ENCODE measurements at regions not wholly inside any gene's neighbourhood (a gene's known extent, or its start where the extent isn't known, plus 50 kb on each side); places are given as distances from the start of the nearest gene placed in this dataset.
"Not testable (repeated sequence)": the region's sequence is repeated elsewhere in the genome, so short reads cannot be mapped to it uniquely, and the experiment has no call there.

DNA sequence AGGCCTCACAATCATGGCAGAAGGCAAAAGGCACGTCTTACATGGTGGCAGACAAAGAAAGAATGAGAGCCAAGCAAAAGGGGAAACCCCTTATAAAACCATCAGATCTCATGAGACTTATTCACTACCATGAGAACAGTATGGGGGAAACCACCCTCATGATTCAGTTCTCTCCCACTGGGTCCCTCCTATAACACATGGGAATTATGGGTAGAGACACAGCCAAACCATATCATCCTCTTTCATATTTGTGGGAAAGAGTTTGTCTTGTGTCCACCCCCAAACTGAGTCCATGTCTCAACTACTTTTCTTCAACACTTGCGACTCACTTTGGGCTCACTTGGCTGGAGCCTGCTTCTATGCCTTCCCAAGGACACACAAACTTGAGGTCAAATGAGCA lies 162.5 kb downstream of the TTC8 start:
- BruUV-seq (replicated peaks); RAD21 ChIA-PET (ENCODE audit: unreplicated experiment); H4K20me1 ChIP-seq (ENCODE audit: control insufficient read depth, insufficient read depth); FAIRE-seq; H3K36me3 ChIP-seq (ENCODE audit: control insufficient read depth in 2 of 2, insufficient read depth in 2 of 2, low read length in 1 of 2); H3K79me2 ChIP-seq (ENCODE audit: control insufficient read depth, insufficient read depth, low read length); H3K27me3 ChIP-seq (replicated peaks in 1 of 2; ENCODE audit: control insufficient read depth in 2 of 2, insufficient read depth in 2 of 2, low read length in 1 of 2); POLR2A ChIA-PET; H3K9me3 ChIP-seq (replicated peaks; ENCODE audit: control insufficient read depth, insufficient read depth, low read length); H3K27ac ChIP-seq (ENCODE audit: control insufficient read depth, insufficient read depth); H2AFZ ChIP-seq (ENCODE audit: control insufficient read depth, low read depth, low read length); intact Hi-C loops (cut with micrococcal nuclease; ENCODE audit: unreplicated experiment); H3K4me1 ChIP-seq (ENCODE audit: control insufficient read depth, insufficient read depth, low read length); ATAC-seq; SMC1A ChIA-PET (ENCODE audit: uncharacterized antibody, unreplicated experiment); H3K4me2 ChIP-seq (ENCODE audit: control insufficient read depth, insufficient read depth); H3K9ac ChIP-seq (ENCODE audit: control insufficient read depth, insufficient read depth, low read length); in situ Hi-C loops (cut with MboI); DNase-seq (ENCODE audit: low read depth, low spot score); CTCF ChIA-PET; H3K4me3 ChIP-seq: not testable (repeated sequence)
- WGBS (ENCODE audit: insufficient coverage, insufficient replicate concordance, low lambda C conversion rate, missing lambda C conversion rate): 3% methylated on average over 2 of the region's 2 CpGs

DNA sequence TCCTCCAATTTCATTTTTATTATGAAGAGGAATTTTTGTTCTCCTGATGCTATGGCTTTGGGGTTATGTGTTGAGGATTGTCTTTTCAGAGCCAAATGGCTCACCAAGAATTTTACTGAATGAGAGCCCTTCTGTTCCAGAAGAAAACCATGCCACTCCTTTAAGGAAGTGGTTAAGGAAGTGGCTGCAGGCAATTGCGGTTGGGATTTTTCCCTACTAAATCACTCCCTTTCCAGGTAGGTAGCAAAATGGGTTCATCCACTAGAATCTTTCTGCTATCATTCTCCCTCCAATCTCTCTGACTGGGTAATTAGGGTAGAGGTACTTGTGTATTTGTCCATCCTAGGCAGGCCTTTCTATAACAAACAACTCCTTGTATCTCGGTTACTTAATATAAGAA lies 163.1 kb downstream of the TTC8 start:
- ChIA-PET SMC1A (ENCODE audit: uncharacterized antibody, unreplicated experiment) (no interaction called here), CTCF (no interaction called here), POLR2A (no interaction called here), RAD21 (ENCODE audit: unreplicated experiment) (no interaction called here)
- Histone ChIP-seq H3K27ac (ENCODE audit: control insufficient read depth, insufficient read depth) (no peak overlapping the region), H3K4me2 (ENCODE audit: control insufficient read depth, insufficient read depth) (no peak overlapping the region), H3K9me3 (replicated peaks; ENCODE audit: control insufficient read depth, insufficient read depth, low read length) (peaks cover 3% of the 10 kb centered on the region; the same call in 1 of the 3 replicates), H3K4me3 (no peak overlapping the region), H3K36me3 (ENCODE audit: control insufficient read depth in 2 of 2, insufficient read depth in 2 of 2, low read length in 1 of 2) (no peaks in the 10 kb centered on the region), H4K20me1 (ENCODE audit: control insufficient read depth, insufficient read depth) (no peaks in the 10 kb centered on the region), H3K4me1 (ENCODE audit: control insufficient read depth, insufficient read depth, low read length) (no peaks in the 10 kb centered on the region), H3K9ac (ENCODE audit: control insufficient read depth, insufficient read depth, low read length) (no peak overlapping the region), H3K27me3 (replicated peaks in 1 of 2; ENCODE audit: control insufficient read depth in 2 of 2, insufficient read depth in 2 of 2, low read length in 1 of 2) (no peaks in the 10 kb centered on the region), H3K79me2 (ENCODE audit: control insufficient read depth, insufficient read depth, low read length) (no peaks in the 10 kb centered on the region), H2AFZ (ENCODE audit: control insufficient read depth, low read depth, low read length) (no peak overlapping the region)
- intact Hi-C loops (cut with micrococcal nuclease; ENCODE audit: unreplicated experiment) (no loop called here), in situ Hi-C loops (cut with MboI) (no loop called here)
- whole genome bisulfite sequencing (ENCODE audit: insufficient coverage, insufficient replicate concordance, low lambda C conversion rate, missing lambda C conversion rate): 50% methylated on average over 2 of the region's 2 CpGs
- no TSS peak for BruUV-seq (replicated peaks)
- FAIRE-seq (no peak), ATAC-seq (no peak), DNase-seq (ENCODE audit: low read depth, low spot score) (no peak)
- TF ChIP-seq ZBTB4 (CRISPR knock-in tag; IDR thresholded peaks at IDR 0.05) (no peak), RAD21 (IDR thresholded peaks at IDR 0.05; ENCODE audit: insufficient read depth, low read depth, low read length) (no peak), PKNOX1 (IDR thresholded peaks at IDR 0.05) (no peak), ZNF24 (IDR thresholded peaks at IDR 0.05) (no peak), ZNF217 (IDR thresholded peaks at IDR 0.05) (no peak), NFIC (IDR thresholded peaks at IDR 0.05; ENCODE audit: low read depth, low read length) (no peak), FOXK2 (IDR thresholded peaks at IDR 0.05) (no peak), GATAD2B (conservative IDR thresholded peaks at IDR 0.05; ENCODE audit: low read depth) (no peak), IKZF1 (conservative IDR thresholded peaks at IDR 0.05) (no peak), HCFC1 (IDR thresholded peaks at IDR 0.05; ENCODE audit: low read length) (no peak), TARDBP (IDR thresholded peaks at IDR 0.05; ENCODE audit: borderline replicate concordance) (no peak), SIN3A (IDR thresholded peaks at IDR 0.05; ENCODE audit: low read depth, low read length) (no peak), CEBPB (IDR thresholded peaks at IDR 0.05; ENCODE audit: borderline replicate concordance in 1 of 2, low read depth in 2 of 2, low read length in 2 of 2) (no peak)
- TF ChIP-seq, protein P1, sequence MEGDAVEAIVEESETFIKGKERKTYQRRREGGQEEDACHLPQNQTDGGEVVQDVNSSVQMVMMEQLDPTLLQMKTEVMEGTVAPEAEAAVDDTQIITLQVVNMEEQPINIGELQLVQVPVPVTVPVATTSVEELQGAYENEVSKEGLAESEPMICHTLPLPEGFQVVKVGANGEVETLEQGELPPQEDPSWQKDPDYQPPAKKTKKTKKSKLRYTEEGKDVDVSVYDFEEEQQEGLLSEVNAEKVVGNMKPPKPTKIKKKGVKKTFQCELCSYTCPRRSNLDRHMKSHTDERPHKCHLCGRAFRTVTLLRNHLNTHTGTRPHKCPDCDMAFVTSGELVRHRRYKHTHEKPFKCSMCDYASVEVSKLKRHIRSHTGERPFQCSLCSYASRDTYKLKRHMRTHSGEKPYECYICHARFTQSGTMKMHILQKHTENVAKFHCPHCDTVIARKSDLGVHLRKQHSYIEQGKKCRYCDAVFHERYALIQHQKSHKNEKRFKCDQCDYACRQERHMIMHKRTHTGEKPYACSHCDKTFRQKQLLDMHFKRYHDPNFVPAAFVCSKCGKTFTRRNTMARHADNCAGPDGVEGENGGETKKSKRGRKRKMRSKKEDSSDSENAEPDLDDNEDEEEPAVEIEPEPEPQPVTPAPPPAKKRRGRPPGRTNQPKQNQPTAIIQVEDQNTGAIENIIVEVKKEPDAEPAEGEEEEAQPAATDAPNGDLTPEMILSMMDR (IDR thresholded peaks at IDR 0.05 in 2 of 3, conservative IDR thresholded peaks at IDR 0.05 in 1 of 3; ENCODE audit: control insufficient read depth in 2 of 3, extremely low read depth in 1 of 3, insufficient read depth in 1 of 3, low read depth in 3 of 3, low read length in 3 of 3): no peak
